HL-60 (cell line): ENCODE measurements at regions not wholly inside any gene's neighbourhood (a gene's known extent, or its start where the extent isn't known, plus 50 kb on each side); places are given as distances from the start of the nearest gene placed in this dataset.
"Not testable (repeated sequence)": the region's sequence is repeated elsewhere in the genome, so short reads cannot be mapped to it uniquely, and the experiment has no call there.

Source experiments
- DNase-seq, 2 experiments: peaks; one replicate each; pipeline ENCODE4 v3.0.0-alpha.2; 2010 to 2020; ENCODE audit warnings: low read depth in 1 of 2, low spot score in 1 of 2
- H3K27ac ChIP-seq: fragments of 250-450 bp; sonication (Bioruptor Pico); replicated peaks from 2 replicates; pipeline ENCODE4 v1.5.1; 2020; ENCODE audit warnings: mild to moderate bottlenecking, moderate library complexity
- H3K27me3 ChIP-seq: fragments of 250-450 bp; sonication (Bioruptor Pico); 2 replicates; pipeline ENCODE4 v1.5.1; 2021; ENCODE audit warnings: mild to moderate bottlenecking, moderate library complexity; ENCODE audit not compliant: insufficient read depth, poor library complexity, severe bottlenecking
- H3K4me3 ChIP-seq: replicated peaks from 2 replicates; pipeline ENCODE4 v1.5.1; 2011; ENCODE audit warnings: mild to moderate bottlenecking, control low read depth, low read length; ENCODE audit not compliant: insufficient read depth
- GABPA ChIP-seq: IDR thresholded peaks from 2 replicates; pipeline ENCODE4 v1.6.1; 2012; ENCODE audit warnings: low read depth

- H3K27ac ChIP-seq = no peak overlapping the region
- no peaks in the 10 kb centered on the region for H3K27me3 ChIP-seq
- TF ChIP-seq GABPA = no peak
- H3K4me3 ChIP-seq = no peak overlapping the region
- no peak for DNase-seq
These were observed 59.3 kb upstream of the SELENOP start for GRCh38 chr5:42870882-42871418.

GRCh38 chr5:42868417-42868816, 56.7 kb upstream of the SELENOP start:
- H3K27ac ChIP-seq, H3K27me3 ChIP-seq, DNase-seq, H3K4me3 ChIP-seq: not testable (repeated sequence)

- not testable (repeated sequence) for H3K27ac ChIP-seq, DNase-seq, H3K4me3 ChIP-seq, H3K27me3 ChIP-seq
These were observed 53.1 kb upstream of the SELENOP start for GRCh38 chr5:42864749-42865148.
